Stimulated activated CD8-positive, alpha-beta memory T cell treated with anti-CD3 and anti-CD28 coated beads, Interleukin-4, amount 100 ng/mL, for 24 hours (primary cell): ENCODE measurements at regions not wholly inside any gene's neighbourhood (a gene's known extent, or its start where the extent isn't known, plus 50 kb on each side); places are given as distances from the start of the nearest gene placed in this dataset.
"Not testable (repeated sequence)": the region's sequence is repeated elsewhere in the genome, so short reads cannot be mapped to it uniquely, and the experiment has no call there.

Source experiments
- DNase-seq: peaks from one replicate; pipeline ENCODE4 v3.0.0-alpha.2; 2020; ENCODE audit warnings: low read depth

- DNase-seq: not testable (repeated sequence)
These were observed 158.0 kb downstream of the KLRB1 start for GRCh38 chr12:9449657-9450126.

DNA sequence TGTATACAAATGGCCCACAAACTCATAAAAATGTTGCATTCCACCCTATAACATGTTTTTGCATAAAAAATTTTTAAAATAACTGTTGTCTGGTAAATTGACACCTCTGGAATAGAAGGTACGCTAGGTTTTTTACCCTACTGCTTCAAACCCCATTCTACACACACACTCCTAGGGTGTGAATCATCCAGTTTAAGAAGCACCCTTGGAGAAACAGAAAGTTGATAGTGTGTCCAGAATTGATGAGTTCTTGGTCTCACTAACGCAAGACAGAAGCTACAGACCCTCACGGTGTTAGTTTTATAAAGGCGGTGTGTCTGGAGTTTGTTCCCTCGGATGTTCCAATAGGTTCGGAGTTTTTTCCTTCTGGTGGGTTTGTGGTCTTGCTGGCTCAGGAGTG is 158.5 kb downstream of the KLRB1 start:
- DNase-seq: no peak

DNA sequence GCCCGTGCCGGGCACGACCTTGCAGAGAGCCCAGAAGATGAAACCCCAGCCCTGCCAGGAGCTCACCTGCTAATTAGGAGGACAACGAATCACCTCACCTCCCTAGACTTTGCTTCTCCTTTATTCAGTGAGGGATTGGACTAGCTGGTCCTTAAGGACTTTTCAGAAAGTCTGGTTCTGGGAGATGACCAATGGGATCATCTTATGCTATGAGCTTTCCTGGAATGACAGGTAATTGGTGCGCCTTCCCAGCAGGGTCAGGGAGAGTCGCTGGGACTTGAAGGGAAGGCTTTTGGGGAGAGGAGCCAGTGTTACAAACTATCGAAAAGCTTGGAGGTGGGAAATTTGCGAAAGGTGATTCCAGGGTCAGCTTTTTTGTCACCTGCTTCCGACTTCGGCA is 159.1 kb downstream of the KLRB1 start:
- not testable (repeated sequence) for DNase-seq

- peak; percentile 88 for DNase-seq
These were observed 159.7 kb downstream of the KLRB1 start for GRCh38 chr12:9447791-9448614.

DNA sequence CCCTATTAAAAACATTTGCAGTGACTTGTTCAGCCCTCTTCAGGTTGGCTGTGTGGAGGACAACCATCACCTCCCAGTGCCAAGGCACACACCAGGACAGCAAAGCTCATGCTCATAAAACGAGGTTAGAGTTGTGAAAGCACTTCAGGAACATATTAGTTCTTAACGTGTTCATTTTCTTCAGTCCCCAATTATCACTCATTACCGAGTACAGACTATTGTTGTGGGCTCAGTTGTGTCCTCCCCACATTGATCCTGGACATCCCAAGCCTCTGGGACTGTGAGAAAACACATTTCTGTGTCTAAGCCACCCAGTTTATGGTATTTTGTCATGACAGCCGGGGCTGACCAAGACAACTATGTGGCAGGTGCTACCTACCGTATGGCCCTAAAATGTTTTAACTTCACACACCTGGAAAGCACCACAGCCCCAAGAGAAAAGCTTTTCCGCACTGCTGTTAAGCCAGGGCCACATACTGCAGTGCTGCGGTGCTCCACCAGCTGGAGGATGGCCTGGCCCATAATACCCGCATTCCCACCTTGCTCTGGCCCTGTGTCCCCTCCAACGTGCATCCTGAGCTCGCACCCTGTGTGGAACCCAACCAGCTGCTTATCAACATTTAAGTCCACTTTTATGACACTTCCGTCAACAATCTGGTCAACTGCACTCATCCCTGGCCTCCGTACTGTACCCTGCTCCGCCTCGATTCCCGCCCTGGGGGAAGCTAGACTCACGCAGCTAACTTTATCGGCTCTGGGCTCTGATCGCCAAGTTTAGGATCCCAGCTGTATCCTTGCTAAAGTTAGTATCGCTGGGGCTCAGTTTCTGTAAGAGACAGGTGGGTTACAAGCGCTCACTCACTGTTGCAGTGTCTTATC is 160.6 kb downstream of the KLRB1 start:
- DNase-seq: not testable (repeated sequence)

DNA sequence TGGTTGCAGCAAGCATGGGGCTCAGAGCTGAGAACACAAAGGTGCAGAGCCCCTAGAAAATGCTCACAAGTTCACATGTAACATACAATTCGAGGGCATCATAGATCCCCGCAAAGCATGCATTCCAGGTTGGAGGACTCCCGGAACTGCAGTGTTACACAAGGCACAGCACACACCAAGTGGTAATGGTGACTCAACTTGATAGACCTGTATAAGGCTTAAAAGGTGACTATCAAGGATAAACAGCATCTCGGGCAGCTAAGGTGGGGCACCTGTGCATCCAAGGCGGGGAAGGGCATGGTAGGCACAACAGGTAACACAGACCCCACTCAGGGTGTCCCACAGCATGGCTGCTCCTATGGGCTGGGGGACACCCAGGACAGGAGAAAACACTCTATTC is 167.3 kb downstream of the KLRB1 start:
- not testable (repeated sequence) for DNase-seq

GRCh38 chr12:9435682-9436081 is 172.0 kb downstream of the KLRB1 start:
- DNase-seq: not testable (repeated sequence)

DNA sequence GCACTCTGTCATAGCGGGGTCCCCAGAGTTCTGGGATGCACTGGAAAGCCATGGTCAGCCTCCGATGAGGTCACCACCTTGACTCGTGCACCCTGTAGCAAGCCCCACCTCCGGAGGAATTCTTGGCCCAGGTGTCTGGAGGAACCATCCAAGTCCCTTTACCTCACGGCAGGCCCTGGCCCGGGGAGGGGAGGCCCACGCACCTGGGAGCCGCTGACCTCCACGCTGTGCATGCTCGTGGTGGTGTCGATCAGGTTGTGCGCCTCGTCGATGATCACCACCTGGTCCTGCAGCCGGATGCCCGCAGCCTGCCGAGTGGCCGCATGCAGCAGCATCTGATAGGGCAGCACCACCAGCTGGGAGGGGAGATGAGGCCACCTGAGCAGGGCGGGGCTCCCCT is 177.3 kb downstream of the KLRB1 start:
- not testable (repeated sequence) for DNase-seq

- DNase-seq: not testable (repeated sequence)
These were observed 178.9 kb downstream of the KLRB1 start for GRCh38 chr12:9428856-9429255.

- not testable (repeated sequence) for DNase-seq
These were observed 182.3 kb downstream of the KLRB1 start for GRCh38 chr12:9425429-9425828.

DNA sequence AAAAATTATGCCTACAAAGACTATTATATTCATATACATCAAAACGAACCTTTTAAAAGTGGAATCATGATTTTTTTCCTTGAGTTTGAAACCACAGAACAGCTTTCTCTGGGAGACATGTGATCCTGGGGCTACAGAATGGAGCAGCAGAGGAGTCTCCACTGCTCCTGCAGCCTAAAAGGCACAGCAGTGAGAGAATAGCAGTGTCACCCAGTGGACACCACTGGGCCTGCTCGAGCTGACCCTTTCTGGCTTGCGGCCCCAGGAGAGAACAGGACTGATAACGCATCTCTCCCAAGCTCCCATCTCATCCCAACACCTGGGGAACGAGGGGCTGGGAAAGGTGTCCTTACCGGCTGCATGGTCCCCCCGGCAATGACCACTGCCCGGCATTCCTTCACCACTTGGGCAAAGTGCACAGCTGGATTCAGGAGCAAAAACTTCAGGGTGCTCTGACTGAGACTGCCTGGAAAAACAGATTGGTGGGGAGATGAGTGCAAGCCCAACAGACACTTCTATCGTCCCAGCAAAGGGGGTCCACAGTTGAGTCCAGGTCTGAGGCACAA is 183.5 kb downstream of the KLRB1 start:
- not testable (repeated sequence) for DNase-seq

DNA sequence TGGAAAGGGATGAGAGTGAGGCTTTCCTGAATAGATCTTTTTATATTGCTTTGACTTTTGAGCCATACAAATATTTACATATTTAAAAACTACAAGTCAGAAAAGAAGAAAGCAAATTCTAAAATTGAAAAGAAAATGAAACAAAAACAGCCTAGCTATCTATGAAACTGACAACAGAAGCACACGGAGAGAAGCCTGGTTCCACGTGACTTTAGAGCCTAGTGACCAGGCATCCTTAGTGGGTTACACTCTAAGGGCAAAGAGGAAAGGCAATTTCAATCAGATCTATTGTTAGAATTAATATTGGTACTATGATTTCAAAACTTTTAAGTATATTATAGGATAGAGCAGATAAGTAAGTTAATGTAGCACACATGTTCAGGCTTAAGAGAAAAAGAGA is 185.0 kb downstream of the KLRB1 start:
- DNase-seq: not testable (repeated sequence)

DNA sequence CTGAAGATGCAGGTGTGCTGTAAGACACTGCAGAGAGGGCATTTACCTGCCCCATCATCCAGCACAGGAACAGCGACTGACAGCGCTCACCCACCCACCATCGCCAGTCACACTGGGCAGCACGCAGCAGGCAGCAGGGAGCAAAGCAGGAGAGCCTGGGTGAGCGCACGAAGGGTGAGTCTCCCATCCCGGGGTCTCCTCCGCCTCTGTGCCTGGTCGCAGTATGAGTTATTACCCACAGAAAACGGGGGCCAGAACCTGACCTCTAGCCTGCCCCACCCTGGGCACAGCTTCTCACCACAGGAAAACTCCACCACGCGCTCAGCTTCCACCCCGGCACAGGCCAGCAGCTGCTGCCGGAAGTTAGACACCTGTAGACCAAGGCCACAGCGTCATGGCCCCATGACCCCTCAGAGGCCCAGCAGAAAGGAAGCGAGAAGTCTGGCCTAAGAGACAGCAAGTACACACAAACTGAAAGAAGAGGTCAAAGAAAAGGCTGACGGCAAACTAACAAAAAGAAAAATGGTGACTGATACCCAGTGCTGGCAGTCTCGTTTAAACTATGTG is 186.1 kb downstream of the KLRB1 start:
- DNase-seq: not testable (repeated sequence)

- not testable (repeated sequence) for DNase-seq
These were observed 186.7 kb downstream of the KLRB1 start for GRCh38 chr12:9420817-9421519.

DNA sequence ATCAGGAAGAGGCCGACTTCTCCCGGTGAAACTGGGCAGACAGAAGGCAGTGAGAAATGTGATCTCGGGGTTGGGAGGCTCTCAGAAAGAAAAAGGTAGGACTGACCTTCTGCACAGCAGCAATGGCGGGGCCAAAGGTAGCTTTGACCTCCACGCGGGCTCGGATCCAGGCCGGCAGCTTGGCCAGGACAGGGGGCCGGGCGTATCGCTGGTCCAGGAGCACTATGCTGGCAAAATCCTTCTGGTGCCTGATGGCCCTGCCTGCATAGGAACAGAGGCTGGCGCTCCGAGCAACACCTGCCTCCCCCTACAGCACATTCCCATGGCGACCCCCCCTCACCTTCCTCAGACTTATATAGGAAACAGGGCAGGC is 189.1 kb downstream of the KLRB1 start:
- not testable (repeated sequence) for DNase-seq

DNA sequence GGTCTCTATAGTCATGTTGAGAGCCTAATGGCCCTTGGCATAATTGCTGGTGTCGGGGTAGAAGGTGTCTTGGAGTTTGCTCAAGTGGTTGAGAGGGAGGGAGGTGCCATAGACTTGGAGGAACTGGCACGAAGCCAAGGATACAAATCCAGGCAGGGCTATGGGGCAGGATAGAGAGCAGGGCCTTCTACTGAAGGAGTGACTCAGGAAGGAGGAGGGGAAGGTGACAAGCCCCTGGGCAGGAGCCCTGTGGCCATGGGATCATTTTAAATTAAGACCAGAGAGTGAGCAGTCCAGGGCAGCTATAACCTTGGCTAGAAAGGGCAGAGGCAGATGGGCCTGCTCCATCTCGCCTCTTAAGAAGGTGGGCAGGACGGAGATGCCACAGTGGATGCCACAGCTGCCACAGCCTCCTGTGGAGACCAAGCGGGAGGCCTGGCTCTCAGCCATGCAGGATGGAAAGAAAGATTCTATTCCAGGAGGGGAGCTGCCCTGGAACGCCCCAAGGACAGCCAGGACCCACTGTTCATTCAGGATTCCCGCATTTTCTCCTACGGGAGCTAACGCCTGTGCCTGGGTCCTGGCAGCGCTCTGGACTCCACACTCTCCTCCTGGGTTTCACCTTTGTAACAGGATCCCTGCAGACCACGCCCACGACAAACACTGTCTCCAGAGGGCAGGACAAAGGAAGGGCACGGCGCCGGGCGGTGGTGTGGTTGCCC is 189.6 kb downstream of the KLRB1 start:
- DNase-seq: not testable (repeated sequence)

GRCh38 chr12:9417341-9417740 is 190.4 kb downstream of the KLRB1 start:
- DNase-seq: not testable (repeated sequence)

DNA sequence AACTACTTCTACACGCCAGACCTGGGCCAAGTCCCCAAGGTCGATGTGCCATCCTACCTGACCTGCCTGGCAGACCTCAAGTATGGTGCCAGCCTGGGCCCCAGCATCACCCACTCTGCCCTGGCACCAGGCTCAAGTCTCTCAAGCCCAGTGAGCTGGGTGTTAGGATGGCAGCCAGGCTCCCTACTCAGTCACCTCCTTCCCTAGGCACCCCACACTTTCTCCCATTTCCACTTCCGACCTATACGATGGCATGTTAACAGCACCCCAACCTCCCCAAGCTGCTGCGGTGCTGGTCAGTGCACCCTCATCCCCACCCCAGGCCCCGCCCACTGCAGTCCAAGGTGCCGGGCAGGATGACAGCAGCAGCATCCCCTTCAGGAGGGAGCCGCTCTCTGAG is 191.4 kb downstream of the KLRB1 start:
- DNase-seq: not testable (repeated sequence)

DNA sequence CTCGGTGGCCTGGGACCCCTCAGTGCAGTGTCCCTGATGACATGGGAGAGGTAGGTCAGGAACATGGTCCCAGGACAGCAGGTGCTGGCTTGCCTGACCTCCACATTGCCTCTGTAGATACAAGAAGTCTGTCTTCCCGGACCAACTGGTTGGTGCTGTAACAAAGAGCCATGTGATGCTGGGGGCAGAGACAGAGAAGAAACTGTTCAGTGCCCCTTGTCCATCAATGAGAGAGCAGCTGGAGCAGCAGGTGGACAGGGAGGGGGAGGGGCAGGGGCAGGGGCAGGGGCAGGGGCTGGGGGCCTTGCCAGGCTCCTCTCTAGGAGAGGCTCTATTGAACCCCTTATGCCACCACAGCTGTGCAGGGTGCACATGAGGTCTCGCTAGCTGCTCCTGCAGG is 191.8 kb downstream of the KLRB1 start:
- DNase-seq: not testable (repeated sequence)

DNA sequence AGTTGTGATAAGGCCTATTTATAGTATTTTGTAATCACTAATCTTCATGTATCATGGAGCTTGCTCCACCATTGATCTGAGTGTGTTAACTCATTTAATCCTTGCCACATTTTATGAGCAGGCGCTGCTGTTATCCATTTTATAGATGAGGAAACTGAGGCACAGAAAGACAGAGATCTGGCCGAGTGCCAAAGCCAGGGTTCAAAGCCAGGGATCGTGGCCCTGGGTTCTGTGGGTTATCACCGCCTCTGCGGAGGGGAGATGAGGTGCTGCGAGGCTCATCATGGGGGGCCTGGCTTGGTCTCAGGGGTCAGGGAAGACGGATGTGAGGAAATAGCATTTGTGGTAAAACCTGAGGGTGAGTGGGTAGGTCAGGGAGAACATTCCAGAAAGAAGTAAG is 193.9 kb downstream of the KLRB1 start:
- not testable (repeated sequence) for DNase-seq

- not testable (repeated sequence) for DNase-seq
These were observed 195.3 kb downstream of the KLRB1 start for GRCh38 chr12:9412459-9412858.
